GM19468 (cell line): ENCODE measurements at regions not wholly inside any gene's neighbourhood (a gene's known extent, or its start where the extent isn't known, plus 50 kb on each side); places are given as distances from the start of the nearest gene placed in this dataset.
"Not testable (repeated sequence)": the region's sequence is repeated elsewhere in the genome, so short reads cannot be mapped to it uniquely, and the experiment has no call there.

Source experiments
- ATAC-seq: cut with Tn5 transposase; IDR thresholded peaks from one replicate; pipeline ENCODE4 v1.9.1; 2021; ENCODE audit warnings: mild to moderate bottlenecking, moderate library complexity, moderate number of reproducible peaks; ENCODE audit not compliant: unreplicated experiment; ENCODE audit errors: extremely low read depth

DNA sequence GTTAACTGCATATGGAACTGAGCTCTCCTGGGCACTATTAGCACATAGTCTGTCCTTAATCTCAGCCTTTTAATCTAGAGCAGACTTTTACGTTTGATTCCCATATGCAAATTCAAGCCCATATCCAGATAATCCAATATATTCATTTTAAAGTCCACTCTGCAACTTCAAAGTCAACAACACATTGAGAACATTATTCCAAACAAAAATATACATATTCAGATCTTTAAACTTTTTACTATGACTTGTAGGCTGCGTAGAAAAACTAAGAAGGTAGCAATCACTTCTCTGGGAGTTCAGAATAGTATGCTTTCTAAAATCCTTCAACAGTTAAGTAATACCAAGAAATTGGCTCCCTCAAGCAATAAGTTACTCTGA, 499.4 kb downstream of the SPATA31D1 start:
- no peak for ATAC-seq

DNA sequence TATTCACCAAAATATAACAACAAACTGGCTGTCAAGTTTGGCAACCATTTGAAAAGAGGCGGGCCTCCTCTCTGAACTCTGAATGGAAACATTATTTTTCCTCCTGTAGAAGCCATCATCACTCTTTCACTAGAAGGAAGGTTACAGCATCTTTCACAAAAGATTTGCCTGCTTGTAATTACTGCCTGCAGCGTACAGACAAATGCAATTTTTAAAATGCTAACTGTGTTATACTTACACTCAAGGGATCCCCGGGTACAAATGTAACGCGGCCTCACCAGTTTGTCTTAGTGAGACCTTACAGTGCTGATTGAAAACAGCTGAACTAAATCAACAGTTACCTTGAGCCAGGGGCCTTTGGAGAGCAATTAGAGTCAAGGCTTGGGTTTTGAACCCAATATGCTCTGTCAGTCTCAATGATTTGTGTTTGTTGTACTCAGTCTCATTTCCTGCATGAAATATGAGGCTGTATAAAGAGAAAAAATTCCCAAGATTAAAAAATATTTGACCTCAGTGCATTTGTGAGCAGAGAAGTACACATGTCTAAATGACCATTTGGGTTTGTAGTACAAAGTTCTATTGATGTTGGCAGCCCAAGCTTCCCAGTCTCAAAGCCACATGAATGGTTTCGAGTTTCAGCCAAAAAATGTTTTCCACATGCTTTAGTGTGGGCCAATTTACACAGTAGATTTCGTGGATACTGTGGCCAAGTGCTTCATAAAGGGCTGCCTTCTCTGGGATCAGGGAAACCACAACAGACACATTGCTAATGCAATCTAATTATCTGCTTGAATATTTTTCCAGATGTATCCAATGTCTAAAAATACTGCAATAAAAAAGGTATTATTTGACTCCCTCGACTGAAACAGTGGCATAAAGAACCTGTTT, 500.0 kb downstream of the SPATA31D1 start:
- ATAC-seq, result no peak

GRCh38 chr9:82489201-82489821, 500.7 kb downstream of the SPATA31D1 start:
- ATAC-seq, result no peak

- no peak for ATAC-seq
Observed at GRCh38 chr9:82490019-82490499, 501.5 kb downstream of the SPATA31D1 start.

DNA sequence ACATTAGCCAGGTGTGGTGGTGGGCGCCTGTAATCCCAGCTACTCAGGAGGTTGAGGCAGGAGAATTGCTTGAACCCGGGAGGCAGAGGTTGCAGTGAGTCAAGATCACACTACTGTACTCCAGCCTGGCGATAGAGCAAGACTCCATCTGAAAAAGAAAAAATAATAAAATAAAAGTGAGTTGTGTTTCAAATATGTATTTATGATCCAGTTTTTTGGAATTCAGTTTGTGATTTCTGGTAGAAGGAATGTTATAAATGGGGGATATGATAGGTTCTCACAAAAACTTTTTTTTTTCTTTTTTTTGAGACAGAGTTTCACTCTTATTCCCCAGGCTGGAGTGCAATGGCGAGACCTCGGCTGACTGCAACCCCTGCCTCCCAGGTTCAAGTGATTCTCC, 502.2 kb downstream of the SPATA31D1 start:
- ATAC-seq, result not testable (repeated sequence)

DNA sequence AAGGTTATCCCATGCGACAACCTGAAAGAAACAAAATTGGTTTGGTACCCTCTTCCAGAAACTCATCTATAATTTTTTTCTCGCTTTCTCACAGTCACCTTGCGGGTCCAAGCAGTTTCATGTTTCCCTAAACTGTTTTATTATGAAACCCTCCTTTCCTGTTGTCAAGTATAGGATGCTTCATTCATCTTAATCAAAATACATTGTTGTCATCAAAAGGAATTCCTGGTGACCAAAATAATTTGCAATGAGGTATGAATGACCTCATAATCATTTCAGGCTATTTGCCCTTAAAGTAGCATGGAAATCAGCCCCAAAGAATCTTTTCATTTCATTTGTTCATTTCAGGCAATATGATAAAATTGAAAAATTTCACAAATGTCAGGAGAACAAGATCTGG, 503.0 kb downstream of the SPATA31D1 start:
- ATAC-seq, result no peak

DNA sequence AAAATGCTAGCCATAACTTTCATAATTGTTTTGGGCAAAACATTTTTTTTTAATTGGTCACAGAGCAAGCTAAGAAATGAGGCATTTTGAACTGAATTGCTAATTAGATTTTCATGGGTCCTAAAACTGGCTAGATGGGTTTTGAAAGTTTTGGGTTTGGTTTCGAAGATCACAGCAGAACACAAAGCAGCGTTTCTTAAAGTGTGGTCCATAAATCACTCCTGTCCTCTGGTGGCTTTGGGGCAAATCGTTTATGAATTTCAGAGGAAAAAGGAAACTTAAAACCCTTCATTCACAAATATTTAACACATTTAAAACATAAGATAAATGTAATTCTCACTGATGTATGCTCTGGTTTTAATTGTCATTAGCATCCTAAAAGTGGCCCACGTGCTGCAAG, 503.7 kb downstream of the SPATA31D1 start:
- no peak for ATAC-seq

GRCh38 chr9:82495884-82496777, 507.6 kb downstream of the SPATA31D1 start:
- ATAC-seq, result no peak

- ATAC-seq, result no peak
Observed at GRCh38 chr9:82498541-82499317, 510.2 kb downstream of the SPATA31D1 start.

GRCh38 chr9:82499337-82499736, 510.8 kb downstream of the SPATA31D1 start:
- no peak for ATAC-seq

- no peak for ATAC-seq
Observed at GRCh38 chr9:82504620-82505019, 516.0 kb downstream of the SPATA31D1 start.

DNA sequence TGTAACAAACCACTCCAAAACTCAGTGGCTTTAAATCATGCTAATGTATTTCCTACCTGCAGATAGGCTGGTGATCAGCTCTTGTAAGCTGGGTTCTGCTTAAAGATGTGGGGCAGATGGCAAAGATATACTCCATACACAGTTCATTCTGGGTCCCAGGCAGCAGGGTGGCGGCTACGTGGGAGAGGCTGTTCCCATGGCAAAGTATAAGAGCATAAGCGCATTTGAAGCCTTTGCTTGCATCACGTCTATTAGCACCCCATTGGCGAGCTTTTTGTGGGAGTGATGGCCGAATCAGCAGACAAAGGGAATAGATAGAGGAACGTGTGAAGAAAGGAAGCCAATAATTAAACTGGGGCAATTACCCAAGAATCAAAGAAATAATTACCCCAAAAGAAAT, 523.1 kb downstream of the SPATA31D1 start:
- no peak for ATAC-seq

- no peak for ATAC-seq
Observed at GRCh38 chr9:82512728-82513127, 524.2 kb downstream of the SPATA31D1 start.

DNA sequence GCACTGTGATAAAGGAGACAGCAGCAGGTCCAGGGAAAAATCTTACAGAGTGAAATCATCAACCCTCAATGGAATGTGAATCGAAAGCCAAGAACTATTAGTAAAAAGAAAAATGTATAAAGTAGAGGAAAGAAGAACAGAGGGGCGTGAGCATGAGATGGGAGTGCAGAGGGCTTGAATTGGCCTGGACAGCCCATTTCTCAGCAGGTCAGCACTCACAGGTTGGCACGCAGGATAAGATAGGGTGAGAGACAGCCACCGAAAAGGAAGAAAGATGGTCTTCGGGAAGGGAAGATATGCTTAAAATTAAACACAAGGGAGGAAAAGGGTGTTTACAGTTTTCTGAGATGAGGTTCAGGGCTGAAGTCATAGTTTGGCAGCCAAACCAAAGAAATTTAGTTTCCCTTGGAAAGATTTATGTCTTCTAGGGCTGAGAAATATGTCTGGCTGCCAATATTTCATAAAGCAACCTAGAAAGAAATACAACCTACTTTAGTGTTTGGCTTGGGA, 524.7 kb downstream of the SPATA31D1 start:
- no peak for ATAC-seq

GRCh38 chr9:82513976-82514735, 525.6 kb downstream of the SPATA31D1 start:
- no peak for ATAC-seq

- no peak for ATAC-seq
Observed at GRCh38 chr9:82518868-82519267, 530.3 kb downstream of the SPATA31D1 start.

GRCh38 chr9:82519332-82519731, 530.8 kb downstream of the SPATA31D1 start:
- no peak for ATAC-seq

- ATAC-seq, result no peak
Observed at GRCh38 chr9:82524407-82524806, 535.8 kb downstream of the SPATA31D1 start.

- ATAC-seq, result no peak
Observed at GRCh38 chr9:82526577-82526976, 536.4 kb downstream of the RASEF start.
